NCI-H510A treated with DMSO at 0.1 percent for 48 hours (cell line): ENCODE measurements at regions not wholly inside any gene's neighbourhood (a gene's known extent, or its start where the extent isn't known, plus 50 kb on each side); places are given as distances from the start of the nearest gene placed in this dataset.
A peak's percentile ranks its signal among the peaks of the same experiment; 100 is the strongest.
"Not testable (repeated sequence)": the region's sequence is repeated elsewhere in the genome, so short reads cannot be mapped to it uniquely, and the experiment has no call there.

ENCODE experiments used
- DNase-seq: peaks from one replicate; lab custom pipeline; 2025; lab: John Stamatoyannopoulos, UW

DNA sequence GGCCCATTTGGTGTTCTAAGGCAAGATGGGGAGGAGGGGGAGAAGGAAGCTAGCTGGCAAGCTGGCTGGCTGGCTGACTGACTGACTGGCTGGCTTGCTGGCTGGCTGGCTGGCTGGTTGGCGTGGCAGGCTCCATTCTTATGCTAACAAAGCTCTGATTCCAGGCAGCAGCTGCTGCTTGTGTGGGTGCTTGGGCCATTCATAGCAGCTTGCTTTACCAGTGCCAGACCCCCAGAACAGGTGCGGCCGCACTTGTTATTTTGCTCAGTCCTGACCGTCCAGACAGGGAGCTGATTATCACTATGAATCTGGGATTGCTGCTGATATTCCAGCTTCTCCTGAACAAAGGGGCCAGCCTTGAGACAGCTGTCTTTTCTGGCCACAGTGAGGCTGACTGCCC is 131.2 kb upstream of the PAK3 start:
- DNase-seq, result no peak

GRCh38 chrX:110962451-110962850 is 133.5 kb upstream of the PAK3 start:
- no peak for DNase-seq

GRCh38 chrX:110955706-110956105 is 140.3 kb upstream of the PAK3 start:
- DNase-seq, result no peak

GRCh38 chrX:110954428-110955100 is 141.4 kb upstream of the PAK3 start:
- no peak for DNase-seq

DNA sequence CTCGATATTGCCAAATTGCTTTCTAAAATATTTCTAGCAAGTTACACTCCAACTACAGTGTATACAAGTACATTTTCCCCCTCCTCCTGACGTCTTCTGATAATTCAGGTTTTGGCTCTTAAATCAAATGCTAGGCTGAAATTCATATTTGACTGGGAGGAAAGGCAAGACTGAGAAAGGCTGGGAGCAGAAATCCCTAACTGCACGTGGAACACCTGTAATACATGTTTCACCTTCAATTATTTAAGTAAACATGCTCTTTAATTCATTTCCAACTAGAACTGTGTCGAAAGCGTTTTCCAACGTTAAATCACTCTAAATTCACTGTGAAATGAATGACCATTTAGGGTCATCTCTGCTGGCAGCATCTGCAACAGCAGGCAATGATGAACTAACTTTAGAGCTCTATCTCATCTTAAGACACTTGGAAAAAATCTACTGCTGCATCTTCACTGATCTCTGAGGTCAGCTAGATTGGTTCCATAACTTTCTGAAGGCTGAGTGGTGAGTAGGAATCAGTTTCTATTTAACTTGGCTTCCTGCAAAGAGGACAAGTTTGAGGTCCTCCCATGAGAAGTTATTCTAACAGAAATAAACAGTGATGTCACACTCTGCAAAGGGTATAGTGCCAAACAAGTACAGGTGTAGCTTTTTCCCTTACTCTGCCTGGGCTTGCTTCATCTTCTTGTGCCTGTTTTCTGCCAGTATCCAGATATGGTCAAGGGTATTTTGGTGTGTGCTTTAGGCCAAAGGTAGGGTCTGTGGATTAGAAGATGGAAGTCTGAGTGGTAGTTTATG is 144.3 kb upstream of the PAK3 start:
- DNase-seq, result no peak

DNA sequence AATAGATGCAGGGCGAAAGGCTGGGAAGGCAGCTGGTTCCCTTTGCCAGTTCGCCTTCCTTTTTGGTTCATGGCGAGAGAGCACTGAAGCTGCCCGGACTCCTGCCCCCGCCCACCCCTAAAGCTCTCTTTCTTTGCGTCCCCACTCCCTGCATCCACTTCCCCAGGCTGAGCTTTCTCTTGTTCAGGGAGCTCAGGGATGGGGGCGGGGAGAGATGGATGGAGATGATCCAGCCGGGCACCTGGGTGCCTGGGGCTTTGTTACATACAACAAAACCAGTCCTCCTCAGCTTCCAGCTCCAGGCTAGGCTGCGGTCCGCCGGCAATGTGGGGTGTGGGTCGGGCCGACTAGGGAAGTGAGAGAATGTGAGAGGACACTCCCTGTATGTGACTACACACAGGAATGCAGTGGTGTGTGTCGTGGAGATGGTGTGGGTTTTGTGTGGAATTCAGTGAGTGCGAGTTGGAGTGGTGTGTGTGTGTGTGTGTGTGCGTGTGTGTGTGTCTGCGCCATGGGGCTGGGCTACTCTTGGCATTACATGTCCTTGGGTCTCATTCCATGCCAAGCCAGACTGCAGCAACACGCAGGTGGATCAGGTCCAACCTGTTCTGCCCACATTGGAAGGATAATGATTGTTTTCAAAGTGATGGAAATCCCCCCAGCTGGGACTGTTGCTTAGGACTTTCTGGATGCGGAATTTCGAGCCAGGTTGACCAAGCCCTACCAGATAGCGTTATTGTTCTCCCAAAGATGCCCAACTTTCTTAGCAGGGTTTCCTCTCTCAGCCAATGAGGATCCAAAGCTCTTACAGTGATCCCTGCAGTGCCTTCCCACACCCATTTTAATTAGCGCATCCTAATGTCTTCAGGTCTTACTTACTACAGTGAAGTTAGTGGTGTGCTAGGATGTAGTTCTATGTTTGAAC is 149.4 kb upstream of the CHRDL1 start:
- peak; percentile 35 for DNase-seq

DNA sequence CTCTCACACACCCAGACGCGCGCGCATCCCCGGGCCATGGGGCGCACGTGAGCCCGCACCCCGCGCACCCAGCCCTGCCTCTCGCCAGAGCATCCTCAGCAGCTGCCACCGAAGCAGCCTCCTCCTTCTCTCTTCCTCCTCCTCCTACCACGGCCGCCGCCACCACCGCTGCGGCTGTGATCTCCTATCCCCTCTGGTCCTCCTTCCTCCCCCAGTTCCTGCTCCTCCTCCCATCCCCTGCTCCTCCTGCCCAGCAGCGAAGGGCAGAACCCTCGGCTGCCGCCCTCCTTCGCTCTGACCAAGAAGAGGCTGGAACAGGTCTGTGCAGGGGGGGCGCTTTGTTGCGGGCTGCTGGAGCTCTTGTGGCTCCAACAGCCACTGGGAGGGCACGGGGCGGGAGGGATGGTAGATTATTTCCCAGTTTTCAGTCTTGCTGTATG is 148.7 kb upstream of the CHRDL1 start:
- DNase-seq, result peak; percentile 35

DNA sequence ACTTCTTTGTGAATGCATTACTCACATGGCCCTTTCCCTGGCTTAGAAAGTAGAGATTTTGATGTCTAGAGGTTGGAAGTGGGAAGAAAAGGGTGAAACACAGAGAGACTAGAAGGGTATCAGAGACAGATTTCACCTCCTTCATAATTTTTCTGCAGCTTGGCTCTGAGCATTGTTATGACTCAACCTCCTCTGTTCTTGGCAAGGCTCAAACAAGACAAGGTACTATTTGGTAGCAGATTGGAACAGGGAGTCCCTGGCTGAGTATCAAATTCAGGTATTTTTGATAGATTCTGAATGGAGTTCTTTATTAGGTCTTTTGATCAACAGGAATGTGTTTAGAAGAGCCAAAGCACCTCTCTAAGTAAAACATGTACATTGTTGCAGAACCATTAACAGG is 146.3 kb upstream of the CHRDL1 start:
- DNase-seq, result no peak

DNA sequence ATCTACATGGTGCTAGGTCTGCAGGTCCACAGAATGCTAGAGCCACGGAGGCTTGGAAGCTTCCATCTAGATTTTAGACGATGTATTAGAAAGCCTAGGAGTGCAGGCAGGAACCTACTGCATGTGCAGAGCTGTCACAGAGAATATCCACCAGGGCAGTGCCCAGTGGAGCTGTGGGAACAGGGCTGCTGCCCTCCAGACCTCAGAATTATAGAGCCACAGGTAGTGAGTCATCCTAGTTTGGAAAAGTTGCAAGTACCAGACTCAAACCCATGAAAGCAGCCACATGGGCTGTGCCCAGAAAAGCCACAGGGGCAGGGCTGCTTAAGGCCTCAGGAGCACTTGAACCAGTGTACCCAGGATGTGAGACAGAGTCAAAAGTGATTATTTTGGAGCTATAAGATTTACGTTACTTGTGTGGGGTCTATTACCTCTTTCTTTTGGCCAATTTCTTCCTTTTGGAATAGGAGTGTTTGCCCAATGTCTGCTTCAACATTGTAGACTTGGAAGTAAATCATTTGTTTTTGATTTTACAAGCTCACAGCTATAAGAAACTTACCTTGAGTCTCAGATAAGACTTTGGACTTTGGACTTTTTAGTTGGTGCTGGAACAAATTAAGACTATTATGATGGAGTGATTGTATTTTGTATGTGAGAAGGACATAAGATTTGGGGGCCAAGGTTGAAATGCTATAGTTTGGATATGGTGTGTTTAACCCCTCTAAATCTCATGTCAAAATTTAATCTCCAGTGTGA is 143.5 kb upstream of the CHRDL1 start:
- no peak for DNase-seq

DNA sequence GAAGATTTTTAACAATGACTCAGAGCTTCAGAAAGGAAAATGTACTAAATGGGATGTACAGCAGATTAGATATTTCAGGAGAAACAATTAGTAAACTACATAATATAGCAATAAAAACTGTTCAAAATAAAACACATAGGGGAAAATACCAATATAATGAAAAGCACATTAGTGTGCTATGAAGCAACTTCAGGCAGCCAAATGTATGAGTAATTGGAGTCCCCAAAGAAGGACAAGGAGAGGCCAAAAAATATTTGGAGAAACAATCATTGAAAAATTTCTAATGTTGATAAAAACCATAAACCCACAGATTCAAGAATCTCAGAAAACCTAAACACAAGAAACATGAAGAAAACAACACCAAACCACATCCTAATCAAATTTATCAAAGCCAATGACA is 129.3 kb upstream of the CHRDL1 start:
- DNase-seq, result no peak

DNA sequence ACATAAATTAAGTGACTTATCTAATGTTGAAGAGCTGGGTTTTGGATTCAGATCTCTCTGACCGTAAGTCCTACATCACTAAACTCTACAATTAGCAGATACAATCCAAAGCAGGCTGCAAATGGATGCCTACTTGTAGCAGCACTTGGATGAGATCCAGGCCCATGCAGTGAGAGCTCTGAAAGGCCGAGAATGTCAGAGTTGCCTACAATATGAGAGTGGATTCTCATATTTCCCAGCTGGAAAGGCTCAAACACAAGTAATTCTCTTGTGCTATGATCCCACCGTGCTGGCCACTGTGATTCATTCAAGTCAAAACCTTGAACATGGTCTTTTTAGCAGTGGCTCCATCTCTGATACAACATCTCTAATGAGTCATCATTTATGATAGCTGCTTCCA is 125.4 kb upstream of the CHRDL1 start:
- peak; percentile 23 for DNase-seq

- DNase-seq, result no peak
Observed at GRCh38 chrX:110915570-110915969, 120.0 kb upstream of the CHRDL1 start.

- DNase-seq, result no peak
Observed at GRCh38 chrX:110915111-110915510, 119.5 kb upstream of the CHRDL1 start.

DNA sequence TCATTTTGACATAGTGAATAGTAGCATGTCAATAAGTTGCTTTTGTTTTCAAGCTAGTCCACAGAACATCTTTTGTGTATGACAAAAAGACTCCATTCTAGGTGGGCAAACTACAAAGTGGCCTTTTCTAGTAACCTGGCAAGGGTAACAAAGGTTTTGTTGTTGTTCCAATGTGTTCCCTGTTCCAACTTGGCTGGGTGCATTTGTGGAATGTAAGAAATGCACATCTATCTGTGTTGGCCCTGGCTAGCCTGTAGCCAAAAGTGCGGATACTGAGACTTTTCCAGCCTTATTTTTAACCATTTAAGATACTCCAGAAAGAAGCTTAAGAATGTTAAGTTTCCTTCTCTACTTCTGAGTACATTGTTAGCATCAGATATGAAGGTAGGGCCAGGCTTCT is 118.7 kb upstream of the CHRDL1 start:
- DNase-seq, result no peak

- DNase-seq, result not testable (repeated sequence)
Observed at GRCh38 chrX:110904747-110905146, 109.1 kb upstream of the CHRDL1 start.

- DNase-seq, result no peak
Observed at GRCh38 chrX:110881971-110882370, 86.4 kb upstream of the CHRDL1 start.

DNA sequence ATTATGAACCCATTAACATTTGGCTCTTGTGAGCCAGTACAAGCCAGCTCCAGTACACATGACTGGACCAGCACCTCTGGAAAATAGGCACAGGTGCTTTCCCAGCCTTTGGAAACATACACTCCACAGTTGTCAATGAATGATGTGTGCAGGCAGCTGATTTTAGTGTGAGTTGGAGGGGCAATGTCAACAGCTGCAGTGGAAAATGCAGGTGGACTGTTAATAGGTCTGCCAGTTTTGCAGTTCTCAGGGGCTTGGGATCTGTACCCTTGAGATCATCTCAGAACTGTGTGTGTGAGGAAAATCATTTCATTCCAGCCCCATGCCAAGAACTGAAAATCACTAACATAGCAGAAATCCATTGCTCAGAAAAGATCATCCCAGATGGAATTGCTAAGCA is 81.7 kb upstream of the CHRDL1 start:
- no peak for DNase-seq

GRCh38 chrX:110871839-110872238 is 76.2 kb upstream of the CHRDL1 start:
- no peak for DNase-seq

DNA sequence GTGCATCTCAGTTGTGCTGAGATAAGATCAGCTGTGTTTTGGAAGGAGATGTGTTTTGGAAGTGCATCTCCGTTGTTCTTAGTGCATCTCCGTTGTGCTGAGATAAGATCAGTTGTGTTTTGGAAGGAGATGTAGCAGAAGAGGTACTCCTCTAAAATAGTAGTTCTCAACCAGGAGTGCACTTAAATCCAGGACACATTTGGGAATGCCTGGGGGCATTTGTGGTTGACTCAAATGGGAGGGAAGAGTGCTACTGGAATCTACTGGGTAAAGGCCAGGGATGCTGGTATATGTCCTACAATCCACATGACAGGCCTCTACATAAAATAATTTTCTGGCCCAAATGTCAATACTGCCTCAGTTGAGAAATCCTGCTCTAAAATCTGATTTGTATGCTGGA is 70.8 kb upstream of the CHRDL1 start:
- no peak for DNase-seq

GRCh38 chrX:110863883-110864282 is 68.3 kb upstream of the CHRDL1 start:
- no peak for DNase-seq

DNA sequence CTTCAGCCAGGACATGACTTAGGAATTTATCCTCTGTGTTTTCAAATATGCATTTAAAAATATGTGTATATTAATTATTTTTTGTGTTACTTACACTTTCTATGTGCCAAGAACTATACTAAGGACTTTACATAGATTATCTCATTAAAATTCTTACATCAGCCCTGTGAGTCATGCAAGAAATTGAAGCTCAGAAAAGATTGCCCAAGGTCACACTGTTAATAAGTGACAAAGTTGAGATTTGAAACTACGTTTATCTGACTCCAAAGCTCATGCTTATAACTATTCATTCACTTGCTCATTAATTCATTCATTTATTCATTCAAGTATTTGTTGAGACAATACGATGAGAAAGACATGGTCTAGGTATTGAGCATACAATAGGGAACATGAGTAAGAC is 62.9 kb upstream of the CHRDL1 start:
- no peak for DNase-seq

GRCh38 chrX:110853610-110854009 is 58.0 kb upstream of the CHRDL1 start:
- peak; percentile 3 for DNase-seq
